BE2C (cell line): ENCODE measurements at regions not wholly inside any gene's neighbourhood (a gene's known extent, or its start where the extent isn't known, plus 50 kb on each side); places are given as distances from the start of the nearest gene placed in this dataset.

Source experiments
- DNase-seq: peaks from one replicate; pipeline ENCODE4 v3.0.0-alpha.2; 2020
- H3K27me3 ChIP-seq: fragments of 250-450 bp; sonication (Bioruptor Pico); 2 replicates; pipeline ENCODE4 v1.5.1; 2020; ENCODE audit warnings: mild to moderate bottlenecking
- H3K36me3 ChIP-seq: fragments of 250-450 bp; sonication (Bioruptor Pico); 2 replicates; pipeline ENCODE4 v1.5.1; 2020; ENCODE audit warnings: mild to moderate bottlenecking
- H3K4me1 ChIP-seq: fragments of 250-450 bp; sonication (Bioruptor Pico); 2 replicates; pipeline ENCODE4 v1.5.1; 2020
- H3K4me3 ChIP-seq: 2 replicates; pipeline ENCODE4 v1.5.1; 2011; ENCODE audit warnings: low read depth, low read length
- H3K9me3 ChIP-seq: fragments of 250-450 bp; sonication (Bioruptor Pico); 2 replicates; pipeline ENCODE4 v1.5.1; 2020
- CTCF ChIP-seq: IDR thresholded peaks from 2 replicates; pipeline ENCODE4 v1.5.1; 2012; ENCODE audit warnings: mild to moderate bottlenecking, low read depth, low read length

GRCh38 chr1:239886266-239886665, 205.4 kb upstream of the FMN2 start:
- Histone ChIP-seq H3K27me3 (no peaks in the 10 kb centered on the region), H3K9me3 (no peaks in the 10 kb centered on the region), H3K4me3 (no peak overlapping the region), H3K4me1 (peaks cover 11% of the 10 kb centered on the region), H3K36me3 (no peaks in the 10 kb centered on the region)
- DNase-seq: no peak
- TF ChIP-seq CTCF: no peak

GRCh38 chr1:239888639-239889038, 203.0 kb upstream of the FMN2 start:
- Histone ChIP-seq H3K36me3 (no peaks in the 10 kb centered on the region), H3K9me3 (no peaks in the 10 kb centered on the region), H3K4me3 (no peak overlapping the region), H3K27me3 (no peaks in the 10 kb centered on the region), H3K4me1 (peaks cover 27% of the 10 kb centered on the region)
- TF ChIP-seq CTCF: no peak
- DNase-seq: no peak

GRCh38 chr1:239891621-239892358, 199.9 kb upstream of the FMN2 start:
- H3K9me3 ChIP-seq: no peaks in the 10 kb centered on the region
- TF ChIP-seq CTCF: no peak
- H3K27me3 ChIP-seq: no peaks in the 10 kb centered on the region
- peaks cover 25% of the 10 kb centered on the region for H3K4me1 ChIP-seq
- peak; percentile 81 for DNase-seq
- H3K36me3 ChIP-seq: no peaks in the 10 kb centered on the region
- no peak overlapping the region for H3K4me3 ChIP-seq

- Histone ChIP-seq H3K4me3 (no peak overlapping the region), H3K4me1 (peaks cover 29% of the 10 kb centered on the region), H3K27me3 (no peaks in the 10 kb centered on the region), H3K9me3 (no peaks in the 10 kb centered on the region), H3K36me3 (no peaks in the 10 kb centered on the region)
- DNase-seq: no peak
- no peak for TF ChIP-seq CTCF
Measured at GRCh38 chr1:239892602-239893001, 199.1 kb upstream of the FMN2 start.

GRCh38 chr1:239893127-239893731, 198.5 kb upstream of the FMN2 start:
- Histone ChIP-seq H3K4me1 (peaks cover 33% of the 10 kb centered on the region), H3K36me3 (no peaks in the 10 kb centered on the region), H3K27me3 (no peaks in the 10 kb centered on the region), H3K4me3 (no peak overlapping the region), H3K9me3 (no peaks in the 10 kb centered on the region)
- no peak for DNase-seq
- TF ChIP-seq CTCF: 0 out of 2 replicates have a peak, but pooled peaks have one; percentile 2

GRCh38 chr1:239896569-239896968, 195.1 kb upstream of the FMN2 start:
- DNase-seq: no peak
- H3K4me1 ChIP-seq: peaks cover 22% of the 10 kb centered on the region
- no peak overlapping the region for H3K4me3 ChIP-seq
- H3K9me3 ChIP-seq: no peaks in the 10 kb centered on the region
- H3K36me3 ChIP-seq: no peaks in the 10 kb centered on the region
- TF ChIP-seq CTCF: no peak
- H3K27me3 ChIP-seq: no peaks in the 10 kb centered on the region
